HCT116 (cell line): ENCODE measurements at regions not wholly inside any gene's neighbourhood (a gene's known extent, or its start where the extent isn't known, plus 50 kb on each side); places are given as distances from the start of the nearest gene placed in this dataset.

Experiments used
- ATAC-seq: fragments of 200-7000 bp; cut with Tn5 transposase; 2 replicates; pipeline ENCODE4 v1.9.1; 2020; ENCODE audit warnings: mild to moderate bottlenecking, moderate library complexity
- BruUV-seq: library from RNA; stranded (reverse); fragments of 400-500 nt; replicated peaks from 2 replicates; lab custom pipeline; 2021; lab: Mats Ljungman, UMichigan
- CTCF ChIA-PET: fragments of 300-600 bp; sonication (Branson Sonifier 250); formaldehyde crosslinking; loops from one replicate; lab custom pipeline; 2021; ENCODE audit warnings: antibody characterized with exemption; lab: Charles Lee
- POLR2A ChIA-PET: fragments of 300-600, 350-600 bp; sonication (Branson Sonifier 250); formaldehyde crosslinking; loops from one replicate; lab custom pipeline; 2021; ENCODE audit warnings: antibody characterized with exemption; lab: Charles Lee
- RAD21 ChIA-PET, 2 experiments: fragments of 300-600 bp; sonication (Branson Sonifier 250); formaldehyde crosslinking; loops; one replicate each; lab custom pipeline; 2023; ENCODE audit warnings: low total read pairs in 2 of 2; ENCODE audit not compliant: uncharacterized antibody in 2 of 2, unreplicated experiment in 2 of 2, low non-redundant PET in 1 of 2; lab: Charles Lee
- DNase-seq: peaks from one replicate; pipeline ENCODE4 v3.0.0-alpha.2; 2010; ENCODE audit warnings: low read depth, low spot score
- H2AFZ ChIP-seq: fragments of 200-600 bp; shearing (Covaris generic), sonication (generic); 2 replicates; pipeline ENCODE4 v1.6.1; 2017; ENCODE audit warnings: low read depth, mixed run types, mixed read lengths, antibody characterized with exemption, low read length; ENCODE audit not compliant: poor library complexity, severe bottlenecking
- H3K27ac ChIP-seq: 2 replicates; pipeline ENCODE4 v1.5.1; 2012; ENCODE audit warnings: low read depth, low read length
- H3K27me3 ChIP-seq: fragments of 200-600 bp; sonication (generic); 2 replicates; pipeline ENCODE4 v1.6.1; 2016; ENCODE audit warnings: mixed run types, low read length, mixed read lengths; ENCODE audit not compliant: insufficient read depth
- H3K36me3 ChIP-seq, 2 experiments: fragments of 200-500 bp in 1 of 2; fragments of 200-600 bp in 1 of 2; sonication (Bioruptor generic) in 1 of 2; sonication (generic) in 1 of 2; 2 replicates each; pipeline versions ENCODE4 v1.5.1 to v1.6.1; 2014 to 2016; ENCODE audit warnings: low read length in 2 of 2, inconsistent platforms in 1 of 2, mixed read lengths in 1 of 2, mixed run types in 1 of 2; ENCODE audit not compliant: insufficient read depth in 2 of 2, control insufficient read depth in 1 of 2
- H3K4me1 ChIP-seq, 2 experiments: fragments of 200-600 bp in 1 of 2; sonication (generic) in 1 of 2; 2 replicates each; pipeline versions ENCODE4 v1.5.1 to v1.6.1; 2012 to 2017; ENCODE audit warnings: low read length in 2 of 2, inconsistent platforms in 1 of 2, mild to moderate bottlenecking in 1 of 2, mixed read lengths in 1 of 2, mixed run types in 1 of 2, moderate library complexity in 1 of 2; ENCODE audit not compliant: insufficient read depth in 2 of 2, control insufficient read depth in 1 of 2
- H3K4me2 ChIP-seq: fragments of 200-600 bp; sonication (generic); 2 replicates; pipeline ENCODE4 v1.6.1; 2017; ENCODE audit warnings: mixed run types, low read length, mixed read lengths
- H3K4me3 ChIP-seq, 2 experiments: fragments of 200-600 bp in 1 of 2; sonication (generic) in 1 of 2; replicated peaks in 1 of 2; 2 replicates each; pipeline ENCODE4 v1.5.1; 2011 to 2016; ENCODE audit warnings: low read length in 2 of 2, control low read depth in 1 of 2, low read depth in 1 of 2, mild to moderate bottlenecking in 1 of 2, mixed read lengths in 1 of 2, mixed run types in 1 of 2
- H3K79me2 ChIP-seq: fragments of 200-600 bp; sonication (generic); 2 replicates; pipeline ENCODE4 v1.6.1; 2017; ENCODE audit warnings: mild to moderate bottlenecking, mixed run types, low read length, moderate library complexity, mixed read lengths; ENCODE audit not compliant: insufficient read depth
- H3K9ac ChIP-seq: fragments of 200-600 bp; sonication (generic); 2 replicates; pipeline ENCODE4 v1.6.1; 2016; ENCODE audit warnings: low read length, mixed read lengths
- H3K9me2 ChIP-seq: fragments of 200-600 bp; sonication (generic), shearing (Covaris generic); 2 replicates; pipeline ENCODE4 v1.6.1; 2017; ENCODE audit warnings: mixed run types, mild to moderate bottlenecking, moderate library complexity; ENCODE audit not compliant: insufficient read depth
- H3K9me3 ChIP-seq, 2 experiments: fragments of 200-500 bp in 1 of 2; fragments of 200-600 bp in 1 of 2; sonication (Bioruptor generic) in 1 of 2; sonication (generic) in 1 of 2; 2 replicates each; pipeline ENCODE4 v1.6.1; 2014 to 2017; ENCODE audit warnings: low read length in 2 of 2, mixed read lengths in 2 of 2, inconsistent platforms in 1 of 2, low read depth in 1 of 2, mild to moderate bottlenecking in 1 of 2, mixed run types in 1 of 2, moderate library complexity in 1 of 2; ENCODE audit not compliant: control insufficient read depth in 1 of 2, insufficient read depth in 1 of 2
- H4K20me1 ChIP-seq: fragments of 200-600 bp; sonication (generic), shearing (Covaris generic); 2 replicates; pipeline ENCODE4 v1.6.1; 2017; ENCODE audit warnings: mixed run types, mild to moderate bottlenecking, moderate library complexity; ENCODE audit not compliant: insufficient read depth
- CBX3 ChIP-seq: IDR thresholded peaks from 2 replicates; pipeline ENCODE4 v1.6.1; 2012; ENCODE audit warnings: low read depth
- CEBPB ChIP-seq: IDR thresholded peaks from 2 replicates; pipeline ENCODE4 v1.6.1; 2012; ENCODE audit warnings: low read depth
- EGR1 ChIP-seq: IDR thresholded peaks from 2 replicates; pipeline ENCODE4 v1.6.1; 2012; ENCODE audit warnings: low read depth
- EZH2 ChIP-seq: fragments of 200-600 bp; sonication (generic); IDR thresholded peaks from 2 replicates; pipeline ENCODE4 v1.6.1; 2017; ENCODE audit warnings: antibody characterized with exemption, mixed run types
- EZH2phosphoT487 ChIP-seq: fragments of 200-600 bp; IDR thresholded peaks from 2 replicates; pipeline ENCODE4 v1.6.1; 2018; ENCODE audit warnings: antibody characterized with exemption, borderline replicate concordance
- FOSL1 ChIP-seq: IDR thresholded peaks from 2 replicates; pipeline ENCODE4 v1.6.1; 2012; ENCODE audit warnings: low read depth
- SIN3A ChIP-seq: IDR thresholded peaks from 2 replicates; pipeline ENCODE4 v1.6.1; 2012; ENCODE audit warnings: low read depth
- YY1 ChIP-seq: IDR thresholded peaks from 2 replicates; pipeline ENCODE4 v1.6.1; 2011; ENCODE audit warnings: low read length, low read depth, moderate library complexity, mild to moderate bottlenecking; ENCODE audit not compliant: insufficient replicate concordance; ENCODE audit errors: extremely low read depth
- intact Hi-C: fragments of 100-400 bp; cut with micrococcal nuclease; formaldehyde crosslinking; loops from 2 replicates; pipeline ENCODE4 v1.10.0; 2022
- TF ChIP-seq, protein P1 (sequence below): IDR thresholded peaks from 2 replicates; pipeline ENCODE4 v1.6.1; 2012
- TF ChIP-seq, protein P2 (sequence below): IDR thresholded peaks from 2 replicates; pipeline ENCODE4 v1.6.1; 2011; ENCODE audit warnings: mild to moderate bottlenecking, low read length, moderate library complexity; ENCODE audit not compliant: insufficient replicate concordance; ENCODE audit errors: extremely low read depth
- TF ChIP-seq, protein P3 (sequence below): IDR thresholded peaks from 2 replicates; pipeline ENCODE4 v1.6.1; 2012; ENCODE audit warnings: low read depth
- TF ChIP-seq, protein P4 (sequence below): IDR thresholded peaks from 2 replicates; pipeline ENCODE4 v1.6.1; 2012
- TF ChIP-seq, protein P5 (sequence below), 3 experiments: fragments of 200-600 bp in 1 of 3; sonication (generic) in 1 of 3; IDR thresholded peaks in 2 of 3; conservative IDR thresholded peaks in 1 of 3; 2 replicates each; pipeline ENCODE4 v1.5.1; 2012 to 2017; ENCODE audit warnings: low read depth in 2 of 3, low read length in 2 of 3, antibody characterized with exemption in 1 of 3, borderline replicate concordance in 1 of 3, control low read depth in 1 of 3, mild to moderate bottlenecking in 1 of 3, mixed read lengths in 1 of 3, mixed run types in 1 of 3, moderate library complexity in 1 of 3; ENCODE audit not compliant: insufficient read depth in 1 of 3

DNA sequence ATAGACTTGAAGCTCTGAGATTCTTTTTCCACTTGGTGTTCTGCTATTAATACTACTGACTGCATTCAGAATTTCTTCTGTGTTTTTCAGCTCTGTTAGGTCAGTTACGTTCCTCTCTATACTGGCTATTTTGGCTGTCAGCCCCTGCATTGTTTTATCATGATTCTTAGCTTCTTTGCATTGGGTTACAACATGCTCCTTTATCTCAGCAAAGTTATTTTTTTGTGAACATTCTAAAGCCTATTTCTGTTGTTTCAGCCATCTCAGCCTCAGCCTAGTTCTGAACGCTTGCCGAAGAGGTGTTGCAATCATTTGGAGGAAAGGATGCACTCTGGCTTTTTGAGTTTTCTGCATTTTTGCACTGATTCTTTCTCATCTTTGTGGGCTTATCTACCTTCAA, 201.5 kb upstream of the GNAI1 start:
- Histone ChIP-seq H3K36me3 (no peaks in the 10 kb centered on the region), H3K27ac (no peak overlapping the region)
- TF ChIP-seq CEBPB (no peak), EZH2phosphoT487 (no peak), FOSL1 (no peak), SIN3A (no peak), CBX3 (no peak), EZH2 (no peak), YY1 (no peak), EGR1 (no peak)
- TF ChIP-seq, protein P1, sequence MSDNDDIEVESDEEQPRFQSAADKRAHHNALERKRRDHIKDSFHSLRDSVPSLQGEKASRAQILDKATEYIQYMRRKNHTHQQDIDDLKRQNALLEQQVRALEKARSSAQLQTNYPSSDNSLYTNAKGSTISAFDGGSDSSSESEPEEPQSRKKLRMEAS, result no peak
- TF ChIP-seq, protein P2, sequence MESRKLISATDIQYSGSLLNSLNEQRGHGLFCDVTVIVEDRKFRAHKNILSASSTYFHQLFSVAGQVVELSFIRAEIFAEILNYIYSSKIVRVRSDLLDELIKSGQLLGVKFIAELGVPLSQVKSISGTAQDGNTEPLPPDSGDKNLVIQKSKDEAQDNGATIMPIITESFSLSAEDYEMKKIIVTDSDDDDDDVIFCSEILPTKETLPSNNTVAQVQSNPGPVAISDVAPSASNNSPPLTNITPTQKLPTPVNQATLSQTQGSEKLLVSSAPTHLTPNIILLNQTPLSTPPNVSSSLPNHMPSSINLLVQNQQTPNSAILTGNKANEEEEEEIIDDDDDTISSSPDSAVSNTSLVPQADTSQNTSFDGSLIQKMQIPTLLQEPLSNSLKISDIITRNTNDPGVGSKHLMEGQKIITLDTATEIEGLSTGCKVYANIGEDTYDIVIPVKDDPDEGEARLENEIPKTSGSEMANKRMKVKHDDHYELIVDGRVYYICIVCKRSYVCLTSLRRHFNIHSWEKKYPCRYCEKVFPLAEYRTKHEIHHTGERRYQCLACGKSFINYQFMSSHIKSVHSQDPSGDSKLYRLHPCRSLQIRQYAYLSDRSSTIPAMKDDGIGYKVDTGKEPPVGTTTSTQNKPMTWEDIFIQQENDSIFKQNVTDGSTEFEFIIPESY, result no peak
- TF ChIP-seq, protein P3, sequence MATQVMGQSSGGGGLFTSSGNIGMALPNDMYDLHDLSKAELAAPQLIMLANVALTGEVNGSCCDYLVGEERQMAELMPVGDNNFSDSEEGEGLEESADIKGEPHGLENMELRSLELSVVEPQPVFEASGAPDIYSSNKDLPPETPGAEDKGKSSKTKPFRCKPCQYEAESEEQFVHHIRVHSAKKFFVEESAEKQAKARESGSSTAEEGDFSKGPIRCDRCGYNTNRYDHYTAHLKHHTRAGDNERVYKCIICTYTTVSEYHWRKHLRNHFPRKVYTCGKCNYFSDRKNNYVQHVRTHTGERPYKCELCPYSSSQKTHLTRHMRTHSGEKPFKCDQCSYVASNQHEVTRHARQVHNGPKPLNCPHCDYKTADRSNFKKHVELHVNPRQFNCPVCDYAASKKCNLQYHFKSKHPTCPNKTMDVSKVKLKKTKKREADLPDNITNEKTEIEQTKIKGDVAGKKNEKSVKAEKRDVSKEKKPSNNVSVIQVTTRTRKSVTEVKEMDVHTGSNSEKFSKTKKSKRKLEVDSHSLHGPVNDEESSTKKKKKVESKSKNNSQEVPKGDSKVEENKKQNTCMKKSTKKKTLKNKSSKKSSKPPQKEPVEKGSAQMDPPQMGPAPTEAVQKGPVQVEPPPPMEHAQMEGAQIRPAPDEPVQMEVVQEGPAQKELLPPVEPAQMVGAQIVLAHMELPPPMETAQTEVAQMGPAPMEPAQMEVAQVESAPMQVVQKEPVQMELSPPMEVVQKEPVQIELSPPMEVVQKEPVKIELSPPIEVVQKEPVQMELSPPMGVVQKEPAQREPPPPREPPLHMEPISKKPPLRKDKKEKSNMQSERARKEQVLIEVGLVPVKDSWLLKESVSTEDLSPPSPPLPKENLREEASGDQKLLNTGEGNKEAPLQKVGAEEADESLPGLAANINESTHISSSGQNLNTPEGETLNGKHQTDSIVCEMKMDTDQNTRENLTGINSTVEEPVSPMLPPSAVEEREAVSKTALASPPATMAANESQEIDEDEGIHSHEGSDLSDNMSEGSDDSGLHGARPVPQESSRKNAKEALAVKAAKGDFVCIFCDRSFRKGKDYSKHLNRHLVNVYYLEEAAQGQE, result no peak
- TF ChIP-seq, protein P4, sequence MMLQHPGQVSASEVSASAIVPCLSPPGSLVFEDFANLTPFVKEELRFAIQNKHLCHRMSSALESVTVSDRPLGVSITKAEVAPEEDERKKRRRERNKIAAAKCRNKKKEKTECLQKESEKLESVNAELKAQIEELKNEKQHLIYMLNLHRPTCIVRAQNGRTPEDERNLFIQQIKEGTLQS, result no peak
- TF ChIP-seq, protein P5, sequence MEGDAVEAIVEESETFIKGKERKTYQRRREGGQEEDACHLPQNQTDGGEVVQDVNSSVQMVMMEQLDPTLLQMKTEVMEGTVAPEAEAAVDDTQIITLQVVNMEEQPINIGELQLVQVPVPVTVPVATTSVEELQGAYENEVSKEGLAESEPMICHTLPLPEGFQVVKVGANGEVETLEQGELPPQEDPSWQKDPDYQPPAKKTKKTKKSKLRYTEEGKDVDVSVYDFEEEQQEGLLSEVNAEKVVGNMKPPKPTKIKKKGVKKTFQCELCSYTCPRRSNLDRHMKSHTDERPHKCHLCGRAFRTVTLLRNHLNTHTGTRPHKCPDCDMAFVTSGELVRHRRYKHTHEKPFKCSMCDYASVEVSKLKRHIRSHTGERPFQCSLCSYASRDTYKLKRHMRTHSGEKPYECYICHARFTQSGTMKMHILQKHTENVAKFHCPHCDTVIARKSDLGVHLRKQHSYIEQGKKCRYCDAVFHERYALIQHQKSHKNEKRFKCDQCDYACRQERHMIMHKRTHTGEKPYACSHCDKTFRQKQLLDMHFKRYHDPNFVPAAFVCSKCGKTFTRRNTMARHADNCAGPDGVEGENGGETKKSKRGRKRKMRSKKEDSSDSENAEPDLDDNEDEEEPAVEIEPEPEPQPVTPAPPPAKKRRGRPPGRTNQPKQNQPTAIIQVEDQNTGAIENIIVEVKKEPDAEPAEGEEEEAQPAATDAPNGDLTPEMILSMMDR (IDR thresholded peaks at IDR 0.05 in 2 of 3, conservative IDR thresholded peaks at IDR 0.05 in 1 of 3; ENCODE audit: borderline replicate concordance in 1 of 3, insufficient read depth in 1 of 3, low read depth in 2 of 3, low read length in 2 of 3), result no peak
- TF ChIP-seq, all 23 proteins: peak for 0
- CTCF ChIA-PET, result no interaction called here
- intact Hi-C loops, result no loop called here
- Histone ChIP-seq H4K20me1 (no peaks in the 10 kb centered on the region), H3K27me3 (no peaks in the 10 kb centered on the region), H3K9ac (no peak overlapping the region), H3K4me3 (no peak overlapping the region), H3K9me3 (no peaks in the 10 kb centered on the region), H3K79me2 (no peaks in the 10 kb centered on the region), H3K9me2 (0 out of 2 replicates have a peak, but pooled peaks cover 6% of the 10 kb centered on the region), H2AFZ (no peak overlapping the region), H3K4me2 (no peak overlapping the region), H3K4me1 (no peaks in the 10 kb centered on the region)
- ATAC-seq (no peak), DNase-seq (no peak)
- RAD21 ChIA-PET, result no interaction called here
- POLR2A ChIA-PET, result no interaction called here
- no TSS peak for BruUV-seq
